ENCODE measurements at regions not wholly inside any gene's neighbourhood (a gene's known extent, or its start where the extent isn't known, plus 50 kb on each side); places are given as distances from the start of the nearest gene placed in this dataset.

GRCh38 chr3:82293435-82293834 lies 532.0 kb upstream of the GBE1 start:
- no peak for TF ChIP-seq PKNOX1 (IDR thresholded peaks at IDR 0.05)
- TF ChIP-seq SP1 (IDR thresholded peaks at IDR 0.05), result no peak
- no peak for TF ChIP-seq ZNF384 (IDR thresholded peaks at IDR 0.05)
- TF ChIP-seq BHLHE40 (IDR thresholded peaks at IDR 0.05; ENCODE audit: borderline replicate concordance), result no peak
- TF ChIP-seq FOXM1 (IDR thresholded peaks at IDR 0.05; ENCODE audit: borderline replicate concordance), result no peak
- TF ChIP-seq ARNT (IDR thresholded peaks at IDR 0.05), result no peak
- no peak for TF ChIP-seq NFRKB (IDR thresholded peaks at IDR 0.05)
- TF ChIP-seq LEF1 (IDR thresholded peaks at IDR 0.05; ENCODE audit: borderline replicate concordance), result no peak
- TF ChIP-seq ELF4 (IDR thresholded peaks at IDR 0.05), result no peak
- TF ChIP-seq FOXK2 (IDR thresholded peaks at IDR 0.05), result no peak
- no peak for TF ChIP-seq FOXA1 (IDR thresholded peaks at IDR 0.05)
- TF ChIP-seq CTBP1 (IDR thresholded peaks at IDR 0.05; ENCODE audit: borderline replicate concordance), result no peak
- no peak for TF ChIP-seq HDGF (IDR thresholded peaks at IDR 0.05; ENCODE audit: borderline replicate concordance)
- TF ChIP-seq L3MBTL2 (conservative IDR thresholded peaks at IDR 0.05), result no peak
- TF ChIP-seq SUZ12 (IDR thresholded peaks at IDR 0.05), result no peak
- no peak for TF ChIP-seq TARDBP (IDR thresholded peaks at IDR 0.05)
- DNase-seq (ENCODE audit: extremely low spot score), result no peak
- ChIA-PET CTCF (no interaction called here), POLR2A (no interaction called here)

GRCh38 chr3:82287562-82287961 lies 526.1 kb upstream of the GBE1 start:
- ChIA-PET POLR2A (no interaction called here), CTCF (no interaction called here)
- no peak for DNase-seq (ENCODE audit: extremely low spot score)
- TF ChIP-seq ELF4 (IDR thresholded peaks at IDR 0.05), result no peak
- no peak for TF ChIP-seq HDGF (IDR thresholded peaks at IDR 0.05; ENCODE audit: borderline replicate concordance)
- TF ChIP-seq FOXK2 (IDR thresholded peaks at IDR 0.05), result no peak
- no peak for TF ChIP-seq FOXA1 (IDR thresholded peaks at IDR 0.05)
- TF ChIP-seq PKNOX1 (IDR thresholded peaks at IDR 0.05), result no peak
- no peak for TF ChIP-seq NFRKB (IDR thresholded peaks at IDR 0.05)
- TF ChIP-seq ARNT (IDR thresholded peaks at IDR 0.05), result no peak
- TF ChIP-seq SP1 (IDR thresholded peaks at IDR 0.05), result no peak
- no peak for TF ChIP-seq SUZ12 (IDR thresholded peaks at IDR 0.05)
- no peak for TF ChIP-seq L3MBTL2 (conservative IDR thresholded peaks at IDR 0.05)
- TF ChIP-seq FOXM1 (IDR thresholded peaks at IDR 0.05; ENCODE audit: borderline replicate concordance), result no peak

GRCh38 chr3:82281205-82281604 lies 519.8 kb upstream of the GBE1 start:
- ChIA-PET CTCF (no interaction called here), POLR2A (no interaction called here)
- no peak for DNase-seq (ENCODE audit: extremely low spot score)
- TF ChIP-seq PKNOX1 (IDR thresholded peaks at IDR 0.05) (no peak), NFRKB (IDR thresholded peaks at IDR 0.05) (no peak), TARDBP (IDR thresholded peaks at IDR 0.05) (no peak), SP1 (IDR thresholded peaks at IDR 0.05) (no peak), ARNT (IDR thresholded peaks at IDR 0.05) (no peak), L3MBTL2 (conservative IDR thresholded peaks at IDR 0.05) (no peak), LEF1 (IDR thresholded peaks at IDR 0.05; ENCODE audit: borderline replicate concordance) (no peak), FOXK2 (IDR thresholded peaks at IDR 0.05) (no peak), FOXM1 (IDR thresholded peaks at IDR 0.05; ENCODE audit: borderline replicate concordance) (no peak), CTBP1 (IDR thresholded peaks at IDR 0.05; ENCODE audit: borderline replicate concordance) (no peak), ZNF384 (IDR thresholded peaks at IDR 0.05) (no peak), FOXA1 (IDR thresholded peaks at IDR 0.05) (no peak), BHLHE40 (IDR thresholded peaks at IDR 0.05; ENCODE audit: borderline replicate concordance) (no peak), SUZ12 (IDR thresholded peaks at IDR 0.05) (no peak), ELF4 (IDR thresholded peaks at IDR 0.05) (no peak)

GRCh38 chr3:82276992-82277391 lies 515.5 kb upstream of the GBE1 start:
- DNase-seq (ENCODE audit: extremely low spot score), result no peak
- POLR2A ChIA-PET, result no interaction called here
- CTCF ChIA-PET, result no interaction called here
- TF ChIP-seq SUZ12 (IDR thresholded peaks at IDR 0.05), result no peak
- TF ChIP-seq FOXK2 (IDR thresholded peaks at IDR 0.05), result no peak
- no peak for TF ChIP-seq LEF1 (IDR thresholded peaks at IDR 0.05; ENCODE audit: borderline replicate concordance)
- no peak for TF ChIP-seq BHLHE40 (IDR thresholded peaks at IDR 0.05; ENCODE audit: borderline replicate concordance)
- TF ChIP-seq CTBP1 (IDR thresholded peaks at IDR 0.05; ENCODE audit: borderline replicate concordance), result no peak
- TF ChIP-seq SP1 (IDR thresholded peaks at IDR 0.05), result no peak
- TF ChIP-seq L3MBTL2 (conservative IDR thresholded peaks at IDR 0.05), result no peak
- no peak for TF ChIP-seq FOXA1 (IDR thresholded peaks at IDR 0.05)
- TF ChIP-seq ARNT (IDR thresholded peaks at IDR 0.05), result no peak
- TF ChIP-seq PKNOX1 (IDR thresholded peaks at IDR 0.05), result no peak
- no peak for TF ChIP-seq NFRKB (IDR thresholded peaks at IDR 0.05)
- TF ChIP-seq HDGF (IDR thresholded peaks at IDR 0.05; ENCODE audit: borderline replicate concordance), result no peak
- no peak for TF ChIP-seq ELF4 (IDR thresholded peaks at IDR 0.05)
- no peak for TF ChIP-seq TARDBP (IDR thresholded peaks at IDR 0.05)
- TF ChIP-seq FOXM1 (IDR thresholded peaks at IDR 0.05; ENCODE audit: borderline replicate concordance), result no peak
- TF ChIP-seq ZNF384 (IDR thresholded peaks at IDR 0.05), result no peak

- TF ChIP-seq CTBP1 (IDR thresholded peaks at IDR 0.05; ENCODE audit: borderline replicate concordance) (no peak), FOXM1 (IDR thresholded peaks at IDR 0.05; ENCODE audit: borderline replicate concordance) (no peak), SUZ12 (IDR thresholded peaks at IDR 0.05) (no peak), PKNOX1 (IDR thresholded peaks at IDR 0.05) (no peak), ARNT (IDR thresholded peaks at IDR 0.05) (no peak), ZNF384 (IDR thresholded peaks at IDR 0.05) (no peak), TARDBP (IDR thresholded peaks at IDR 0.05) (no peak), SP1 (IDR thresholded peaks at IDR 0.05) (no peak), ELF4 (IDR thresholded peaks at IDR 0.05) (no peak), BHLHE40 (IDR thresholded peaks at IDR 0.05; ENCODE audit: borderline replicate concordance) (no peak), FOXK2 (IDR thresholded peaks at IDR 0.05) (no peak), NFRKB (IDR thresholded peaks at IDR 0.05) (no peak), FOXA1 (IDR thresholded peaks at IDR 0.05) (no peak), LEF1 (IDR thresholded peaks at IDR 0.05; ENCODE audit: borderline replicate concordance) (no peak), L3MBTL2 (conservative IDR thresholded peaks at IDR 0.05) (no peak)
- no peak for DNase-seq (ENCODE audit: extremely low spot score)
- CTCF ChIA-PET, result no interaction called here
- POLR2A ChIA-PET, result no interaction called here
These were observed 513.5 kb upstream of the GBE1 start for GRCh38 chr3:82274897-82275296.

All from HEK293T (cell line).